ENCODE measurements at regions not wholly inside any gene's neighbourhood (a gene's known extent, or its start where the extent isn't known, plus 50 kb on each side); places are given as distances from the start of the nearest gene placed in this dataset.

DNA sequence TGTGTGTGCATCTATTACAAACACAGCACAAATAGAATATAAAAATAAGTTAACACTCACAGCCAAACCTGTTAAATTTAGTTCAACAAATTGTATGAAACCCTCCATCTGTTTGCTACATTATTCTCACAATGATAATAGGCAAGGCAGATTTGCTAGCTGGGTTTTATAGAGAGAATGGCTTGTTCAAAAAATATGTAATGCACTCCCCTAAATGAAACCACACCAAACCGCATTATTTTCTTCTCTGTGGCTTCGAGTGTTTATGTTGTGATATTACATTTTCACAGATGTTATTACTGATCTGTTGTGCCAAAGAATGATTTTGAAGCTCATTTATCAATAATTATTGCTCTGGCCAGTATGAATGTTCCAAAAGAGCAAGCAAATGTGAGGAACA is 92.9 kb downstream of the SPATA31D1 start:
- no peak overlapping the region for H3K56ac ChIP-seq (ENCODE audit: insufficient read length, low read depth, low read length)
- H3K14ac ChIP-seq (ENCODE audit: insufficient read depth, low read length) = no peak overlapping the region
- no peaks in the 10 kb centered on the region for H3K36me3 Mint-ChIP-seq (ENCODE audit: insufficient read depth in 1 of 3, low read depth in 3 of 3)

More for the DNA sequence above, 92.9 kb downstream of the SPATA31D1 start:
- no peak for TF ChIP-seq CTCF (conservative IDR thresholded peaks at IDR 0.05)
- H3K9me3 ChIP-seq (ENCODE audit: control insufficient read depth, low read depth, low read length) = no peaks in the 10 kb centered on the region
- no peak overlapping the region for H4K8ac ChIP-seq (replicated peaks; ENCODE audit: insufficient read length, low read depth, low read length)
- H3K27me3 ChIP-seq (ENCODE audit: insufficient read depth, low read length) = no peaks in the 10 kb centered on the region
- no peak overlapping the region for H2BK5ac ChIP-seq (ENCODE audit: insufficient read length, low read length)
- H3K23me2 ChIP-seq (ENCODE audit: insufficient read length, low read depth, low read length, poor library complexity, severe bottlenecking) = no peaks in the 10 kb centered on the region
- no CpG with 5 or more reads among the region's 2 CpGs for WGBS (ENCODE audit: extremely low coverage, insufficient read length, low lambda C conversion rate)
- H3K4me1 ChIP-seq (ENCODE audit: insufficient read depth, low read length) = no peaks in the 10 kb centered on the region
- peaks cover 10 to 11% of the 10 kb centered on the region in 2 experiments for H3K4me1 Mint-ChIP-seq
- no peak overlapping the region for H3K27ac ChIP-seq (ENCODE audit: insufficient read length, low read depth, low read length)
- H3K4ac ChIP-seq (ENCODE audit: low read depth, low read length) = no peak overlapping the region
- no peak for DNase-seq
- H3T11ph ChIP-seq (ENCODE audit: low read length) = no peak overlapping the region
- no peaks in the 10 kb centered on the region for H3K27me3 Mint-ChIP-seq (ENCODE audit: low read depth)
- no peak overlapping the region for H2AK5ac ChIP-seq (ENCODE audit: insufficient read length, low read length)
- no peaks in the 10 kb centered on the region for H3K79me1 ChIP-seq (ENCODE audit: insufficient read depth, low read depth, low read length, poor library complexity, severe bottlenecking)
- no peaks in the 10 kb centered on the region for H4K20me1 ChIP-seq (ENCODE audit: control insufficient read depth, insufficient read depth, insufficient read length)
- no peak overlapping the region for H2BK120ac ChIP-seq (ENCODE audit: low read depth, low read length, poor library complexity, severe bottlenecking)
- H2BK12ac ChIP-seq (ENCODE audit: insufficient read length, low read depth, low read length) = no peak overlapping the region
- H3K9ac ChIP-seq (ENCODE audit: extremely low read depth, insufficient read length, low read length) = no peak overlapping the region
- no peak overlapping the region for H2BK15ac ChIP-seq (ENCODE audit: low read depth, low read length)
- H3K9me3 Mint-ChIP-seq = peaks cover 0 to 7% of the 10 kb centered on the region in 2 experiments; a peak in 1 of 5 replicates
- no peak overlapping the region for H3K27ac Mint-ChIP-seq
- no peak overlapping the region for H3K4me2 ChIP-seq (ENCODE audit: insufficient read depth, insufficient read length, low read length)
- no peak overlapping the region for H4K91ac ChIP-seq (ENCODE audit: insufficient read length, low read depth, low read length)
- H3K4me3 Mint-ChIP-seq = no peak overlapping the region
- no peaks in the 10 kb centered on the region for H3K79me2 ChIP-seq (ENCODE audit: insufficient read depth, low read length)
- no peak overlapping the region for H2AFZ ChIP-seq (ENCODE audit: low read length)
- H3K23ac ChIP-seq (ENCODE audit: insufficient read length, low read depth, low read length) = no peak overlapping the region
- H3K18ac ChIP-seq (ENCODE audit: insufficient read length, low read depth, low read length) = no peak overlapping the region
- H4K5ac ChIP-seq (ENCODE audit: insufficient read length, low read depth, low read length) = no peak overlapping the region
- H2BK20ac ChIP-seq (ENCODE audit: low read depth, low read length, poor library complexity, severe bottlenecking) = no peak overlapping the region
